GM12892 (cell line): ENCODE measurements at regions not wholly inside any gene's neighbourhood (a gene's known extent, or its start where the extent isn't known, plus 50 kb on each side); places are given as distances from the start of the nearest gene placed in this dataset.

Experiments
- POLR2A ChIP-seq: IDR thresholded peaks from 2 replicates; pipeline ENCODE4 v1.6.1; 2011; ENCODE audit warnings: low read depth, low read length, control low read depth
- POLR2AphosphoS5 ChIP-seq: IDR thresholded peaks from 2 replicates; pipeline ENCODE4 v1.6.1; 2011; ENCODE audit warnings: low read depth, low read length, control low read depth

GRCh38 chr12:105841840-105842239, 296.9 kb downstream of the NUAK1 start:
- TF ChIP-seq POLR2AphosphoS5 = no peak
- no peak for TF ChIP-seq POLR2A
